HG03378 (cell line): ENCODE measurements at regions not wholly inside any gene's neighbourhood (a gene's known extent, or its start where the extent isn't known, plus 50 kb on each side); places are given as distances from the start of the nearest gene placed in this dataset.

Experiments used
- ATAC-seq: cut with Tn5 transposase; IDR thresholded peaks from one replicate; pipeline ENCODE4 v1.9.1; 2021; ENCODE audit warnings: mild to moderate bottlenecking, moderate library complexity; ENCODE audit not compliant: unreplicated experiment

GRCh38 chr10:85513436-85513835, 853.2 kb downstream of the GRID1 start:
- ATAC-seq, result no peak

DNA sequence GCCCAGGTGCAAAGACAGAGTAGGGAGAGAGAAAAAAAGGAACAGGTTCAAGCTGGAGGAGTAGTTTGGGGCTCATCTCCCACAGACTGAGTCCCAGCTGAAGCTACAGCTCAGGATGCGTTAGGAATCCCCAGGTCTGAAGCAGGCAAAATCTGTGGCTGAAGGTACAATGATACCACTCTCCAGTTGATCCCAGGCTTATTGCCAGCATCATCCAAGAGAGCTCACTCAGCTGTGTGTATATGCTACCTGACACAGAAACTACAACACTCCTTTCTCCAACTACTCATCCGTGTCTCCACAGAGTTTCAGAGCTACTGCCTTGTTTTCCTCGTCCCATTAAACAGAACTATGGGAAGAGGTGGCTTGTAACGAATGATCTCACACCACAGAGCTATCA, 851.3 kb downstream of the GRID1 start:
- no peak for ATAC-seq

DNA sequence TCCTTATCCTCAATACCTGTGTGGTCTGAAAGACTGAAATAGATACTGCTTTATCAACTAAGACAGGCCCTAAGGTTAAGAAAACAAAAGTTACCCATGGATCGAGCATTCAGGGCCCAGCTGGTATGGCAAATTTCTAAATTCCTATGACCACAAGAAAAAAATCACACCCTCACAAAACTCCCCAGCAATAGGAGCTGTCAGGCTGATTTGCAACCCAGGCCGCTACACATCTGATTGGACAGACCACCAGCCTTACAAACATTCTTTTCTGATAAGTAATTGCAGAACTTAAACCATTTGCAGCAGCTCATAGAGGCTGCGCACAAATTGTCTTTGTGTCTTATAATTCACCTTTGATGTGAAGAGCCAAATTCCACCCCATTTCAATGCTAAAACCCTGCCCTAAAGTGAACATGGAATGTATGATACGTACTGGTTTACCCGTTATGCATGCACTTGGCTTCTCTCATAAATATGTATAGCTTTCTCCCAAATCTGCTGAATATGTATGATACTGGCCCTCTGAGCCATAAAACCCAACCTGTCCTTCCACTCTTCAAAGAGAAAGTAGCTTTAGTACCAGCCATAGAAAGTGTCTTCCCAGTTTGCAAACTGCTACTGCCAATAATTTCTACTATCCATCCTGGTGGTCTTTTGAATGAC, 842.5 kb downstream of the GRID1 start:
- no peak for ATAC-seq

DNA sequence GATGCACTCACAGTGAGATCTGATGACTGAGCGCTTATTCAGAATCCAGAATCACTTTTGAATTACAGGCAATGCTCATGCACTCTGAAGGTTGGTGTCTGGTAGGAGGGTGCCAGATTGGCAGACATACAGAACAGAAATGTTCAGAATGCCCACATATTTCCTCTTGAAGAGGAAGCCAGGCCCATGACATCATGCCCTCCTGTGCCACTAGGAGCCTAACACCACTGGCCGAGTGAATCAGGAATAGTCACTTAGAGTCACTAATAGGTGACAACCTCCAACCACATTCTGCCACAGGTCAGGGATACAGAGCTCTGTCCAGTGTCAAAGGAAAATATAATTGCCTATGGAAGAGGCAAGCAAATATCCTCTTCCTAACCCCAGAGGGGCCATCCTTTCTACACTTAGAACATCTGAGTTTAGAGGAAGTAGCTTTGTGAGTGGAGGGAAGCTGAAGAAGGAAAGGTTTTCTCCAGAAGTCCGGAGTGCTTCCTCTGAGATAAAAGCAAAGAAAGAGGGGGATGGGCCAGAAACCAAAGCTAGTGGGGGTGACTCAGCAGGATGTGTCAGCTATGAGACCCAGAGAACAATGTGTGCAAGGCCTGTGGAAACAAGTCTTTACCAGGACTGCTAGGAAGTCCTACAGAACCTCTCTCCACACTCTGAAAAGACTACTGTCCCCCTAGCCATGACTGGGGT, 838.8 kb downstream of the GRID1 start:
- no peak for ATAC-seq

GRCh38 chr10:85528318-85528652, 838.3 kb downstream of the GRID1 start:
- no peak for ATAC-seq

- no peak for ATAC-seq
Measured at GRCh38 chr10:85531706-85532105, 834.9 kb downstream of the GRID1 start.

DNA sequence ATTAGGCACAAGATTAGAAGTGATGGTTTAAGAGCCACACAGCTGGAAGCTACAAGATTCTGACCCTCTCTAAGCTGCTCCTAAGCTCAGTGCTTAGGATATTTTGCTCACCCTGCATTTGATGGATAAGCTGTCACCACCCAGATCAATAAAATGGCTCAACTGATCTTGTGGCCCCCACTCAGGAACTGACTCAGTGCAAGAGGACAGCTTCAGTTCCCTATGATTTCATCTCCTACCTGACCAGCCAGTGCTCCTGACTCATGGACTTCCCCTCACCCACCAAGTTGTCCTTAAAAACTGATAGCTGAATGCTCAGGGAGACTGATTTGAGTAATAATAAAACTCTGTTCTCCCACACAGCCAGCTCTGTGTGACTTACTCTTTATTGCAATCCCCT, 833.8 kb downstream of the GRID1 start:
- ATAC-seq, result no peak

DNA sequence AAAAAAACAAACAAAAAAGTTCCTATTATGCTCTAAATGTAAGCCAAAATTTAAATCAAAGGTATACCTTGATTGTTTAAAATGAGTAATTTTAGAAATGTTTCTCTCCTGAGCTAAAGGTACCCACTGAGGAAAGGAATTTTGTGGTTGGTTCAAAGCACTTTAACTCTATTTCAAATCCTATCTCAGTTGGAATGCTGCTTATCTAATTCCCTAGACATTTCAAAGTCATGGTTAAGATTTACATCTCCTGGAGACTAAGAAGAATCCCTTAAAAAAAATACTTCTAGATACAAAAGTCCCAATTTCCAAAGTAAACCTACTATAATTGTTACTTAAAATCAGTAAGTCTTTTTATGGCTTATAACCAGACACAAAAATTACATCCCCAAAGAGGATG, 830.7 kb downstream of the GRID1 start:
- no peak for ATAC-seq

GRCh38 chr10:85537561-85537960, 829.0 kb downstream of the GRID1 start:
- ATAC-seq, result no peak

GRCh38 chr10:85538601-85539000, 828.0 kb downstream of the GRID1 start:
- no peak for ATAC-seq

DNA sequence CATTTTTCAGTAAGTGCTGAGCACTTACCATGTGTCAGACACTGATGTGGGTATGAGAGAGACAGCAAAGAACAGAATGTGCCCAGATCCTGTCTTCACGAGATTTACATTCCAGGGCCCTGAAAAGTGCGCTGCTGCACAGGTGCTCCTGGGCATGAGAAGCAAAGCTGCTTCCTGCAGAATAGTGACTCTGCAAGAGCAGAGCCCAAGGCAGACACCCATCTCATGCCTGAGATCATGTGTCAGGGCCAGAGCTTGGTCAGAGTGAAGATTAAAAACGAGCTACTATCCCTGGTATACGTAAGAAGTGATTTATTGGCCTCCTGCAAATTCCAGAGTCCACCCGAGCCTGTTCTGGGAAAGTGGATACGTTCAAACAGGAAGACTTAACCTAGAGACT, 824.4 kb downstream of the GRID1 start:
- ATAC-seq, result no peak

DNA sequence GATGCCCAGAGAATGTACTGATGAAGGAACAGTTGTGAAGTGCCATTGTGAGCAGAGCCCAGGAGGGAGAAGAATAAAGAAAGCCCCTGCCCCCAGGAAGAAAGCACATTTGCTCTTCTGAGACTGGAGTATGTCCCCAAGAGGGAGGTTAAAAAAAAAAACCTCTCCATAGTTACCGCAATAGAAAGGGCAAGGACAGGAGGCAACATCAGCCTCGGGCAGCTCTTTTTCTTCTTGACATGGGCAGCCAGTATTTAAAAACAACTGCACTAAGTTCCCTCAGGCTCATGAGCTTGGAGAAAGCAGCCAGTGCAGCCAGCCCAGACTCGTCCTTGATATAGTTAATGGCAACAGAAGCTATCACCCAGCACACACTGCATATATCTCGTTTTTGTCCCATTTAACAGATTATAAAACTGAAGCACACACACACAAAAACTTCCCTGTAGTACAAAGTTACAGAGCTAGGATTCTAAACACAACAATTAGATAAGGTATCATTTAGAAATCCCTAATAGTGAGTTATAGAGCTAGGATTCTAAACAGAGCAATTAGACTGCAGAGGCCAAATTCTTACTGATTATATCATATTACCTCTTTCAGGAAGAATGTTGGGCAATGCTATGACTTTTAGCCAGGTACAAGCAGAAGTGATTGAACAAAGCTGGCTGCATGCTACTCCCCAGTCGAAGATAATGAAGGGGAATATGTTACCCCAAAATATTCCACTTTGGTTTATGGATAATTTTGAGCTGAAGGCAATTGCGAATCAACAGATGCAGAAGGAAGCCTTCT, 823.5 kb downstream of the GRID1 start:
- ATAC-seq, result no peak

- no peak for ATAC-seq
Measured at GRCh38 chr10:85544956-85545355, 821.6 kb downstream of the GRID1 start.

- no peak for ATAC-seq
Measured at GRCh38 chr10:85545874-85546273, 820.7 kb downstream of the GRID1 start.

DNA sequence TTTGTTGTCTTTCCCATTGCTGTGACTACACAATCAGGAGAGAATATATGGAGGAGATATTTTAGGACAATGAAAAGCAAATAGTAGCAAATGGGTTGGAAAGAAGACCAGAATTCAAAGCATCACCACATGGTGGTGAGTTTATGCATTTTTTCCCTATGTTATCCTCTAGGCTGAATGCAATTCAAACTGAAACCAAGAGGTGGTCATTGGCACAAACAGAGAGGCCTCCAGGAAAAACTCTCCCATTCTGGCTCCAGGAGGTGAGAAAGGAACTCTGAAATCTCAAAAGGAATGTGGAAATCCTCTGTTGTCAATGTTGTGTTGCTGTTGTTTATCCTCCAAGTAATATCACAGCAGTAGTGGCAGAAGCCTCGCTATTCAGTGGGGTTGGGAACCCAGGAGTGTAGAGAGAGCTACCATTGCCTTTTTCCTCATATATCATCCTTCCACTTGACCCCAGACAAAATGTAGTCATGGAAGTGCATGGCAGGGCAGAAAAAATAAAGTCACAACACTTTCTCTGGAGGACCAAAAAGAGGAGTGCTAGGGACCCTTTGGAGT, 819.1 kb downstream of the GRID1 start:
- no peak for ATAC-seq

GRCh38 chr10:85548034-85548433, 818.6 kb downstream of the GRID1 start:
- ATAC-seq, result peak; percentile 96
